ENCODE measurements at regions not wholly inside any gene's neighbourhood (a gene's known extent, or its start where the extent isn't known, plus 50 kb on each side); places are given as distances from the start of the nearest gene placed in this dataset.

GRCh38 chr18:41146301-41146700, 808.7 kb upstream of the PIK3C3 start:
- Histone ChIP-seq H4K91ac (ENCODE audit: low read length) (no peak overlapping the region), H3K4me3 (ENCODE audit: insufficient read depth in 1 of 2, low read depth in 1 of 2, low read length in 2 of 2) (no peak overlapping the region), H2BK5ac (ENCODE audit: low read depth, low read length, poor library complexity, severe bottlenecking) (no peak overlapping the region), H2BK15ac (ENCODE audit: low read depth, poor library complexity, severe bottlenecking) (no peak overlapping the region), H3K27ac (ENCODE audit: low read length, poor library complexity, severe bottlenecking) (no peak overlapping the region), H3K4me1 (ENCODE audit: control insufficient read depth, insufficient read depth, low read depth, low read length) (no peaks in the 10 kb centered on the region), H3K79me1 (replicated peaks; ENCODE audit: low read length, poor library complexity, severe bottlenecking) (no peaks in the 10 kb centered on the region), H2AFZ (ENCODE audit: low read depth, low read length) (no peak overlapping the region), H2BK120ac (ENCODE audit: low read depth, low read length) (no peak overlapping the region), H3K4me2 (ENCODE audit: low read length, poor library complexity, severe bottlenecking) (no peak overlapping the region), H3K9me3 (ENCODE audit: control insufficient read depth, low read length) (no peaks in the 10 kb centered on the region), H3K9ac (ENCODE audit: low read length) (no peak overlapping the region), H3K4ac (ENCODE audit: low read depth in 1 of 2, low read length in 2 of 2) (no peak overlapping the region), H3K23ac (ENCODE audit: low read length in 2 of 2) (no peak overlapping the region), H3K27me3 (ENCODE audit: control insufficient read depth in 1 of 2, insufficient read depth in 1 of 2, low read length in 2 of 2) (no peaks in the 10 kb centered on the region), H4K8ac (ENCODE audit: low read length) (no peak overlapping the region), H3K14ac (ENCODE audit: low read length in 2 of 2) (no peak overlapping the region), H2BK12ac (ENCODE audit: low read length in 2 of 2) (no peak overlapping the region), H3K36me3 (ENCODE audit: control insufficient read depth in 1 of 2, insufficient read depth in 2 of 2, low read depth in 1 of 2, low read length in 2 of 2) (no peaks in the 10 kb centered on the region), H2AK5ac (ENCODE audit: low read length, severe bottlenecking) (no peak overlapping the region), H3K18ac (ENCODE audit: low read depth in 1 of 2, low read length in 2 of 2) (no peak overlapping the region)
- DNase-seq: no peak
- 97% methylated on average over 1 of the region's 1 CpG for WGBS

DNA sequence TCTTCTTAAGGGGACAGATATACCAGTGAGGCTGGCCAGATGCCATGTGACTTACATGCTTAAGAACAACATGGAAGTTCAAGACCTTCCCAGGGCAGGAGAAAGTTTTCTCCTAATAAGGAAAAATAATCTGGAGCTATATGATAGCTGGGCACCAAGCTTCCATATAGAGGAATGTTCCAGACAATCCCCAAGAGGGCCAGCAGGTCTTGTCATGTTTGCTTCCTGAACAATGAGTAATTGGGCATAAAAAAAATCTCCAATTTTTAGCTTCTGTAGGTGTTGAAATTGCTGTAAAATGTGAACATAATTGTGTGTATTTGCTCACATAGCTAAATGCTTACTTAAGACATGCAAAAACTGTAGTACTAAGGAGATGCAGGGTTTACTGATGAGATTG, 809.5 kb upstream of the PIK3C3 start:
- no peak overlapping the region for H3K9ac ChIP-seq (ENCODE audit: low read length)
- H2AK5ac ChIP-seq (ENCODE audit: low read length, severe bottlenecking): no peak overlapping the region
- H3K18ac ChIP-seq (ENCODE audit: low read depth in 1 of 2, low read length in 2 of 2): no peak overlapping the region
- H2BK5ac ChIP-seq (ENCODE audit: low read depth, low read length, poor library complexity, severe bottlenecking): no peak overlapping the region
- no peak overlapping the region for H3K4me3 ChIP-seq (ENCODE audit: insufficient read depth in 1 of 2, low read depth in 1 of 2, low read length in 2 of 2)
- H3K79me1 ChIP-seq (replicated peaks; ENCODE audit: low read length, poor library complexity, severe bottlenecking): no peaks in the 10 kb centered on the region
- H3K4ac ChIP-seq (ENCODE audit: low read depth in 1 of 2, low read length in 2 of 2): peak overlapping the region in 1 of 2 experiments; percentile 13
- H3K4me2 ChIP-seq (ENCODE audit: low read length, poor library complexity, severe bottlenecking): no peak overlapping the region
- no peaks in the 10 kb centered on the region for H3K27me3 ChIP-seq (ENCODE audit: control insufficient read depth in 1 of 2, insufficient read depth in 1 of 2, low read length in 2 of 2)
- H3K27ac ChIP-seq (ENCODE audit: low read length, poor library complexity, severe bottlenecking): no peak overlapping the region
- H2BK120ac ChIP-seq (ENCODE audit: low read depth, low read length): no peak overlapping the region
- H2AFZ ChIP-seq (ENCODE audit: low read depth, low read length): no peak overlapping the region
- peak overlapping the region in 1 of 2 experiments; percentile 88 for H2BK12ac ChIP-seq (ENCODE audit: low read length in 2 of 2)
- no peak overlapping the region for H4K8ac ChIP-seq (ENCODE audit: low read length)
- no peak overlapping the region for H3K23ac ChIP-seq (ENCODE audit: low read length in 2 of 2)
- no peaks in the 10 kb centered on the region for H3K4me1 ChIP-seq (ENCODE audit: control insufficient read depth, insufficient read depth, low read depth, low read length)
- H3K36me3 ChIP-seq (ENCODE audit: control insufficient read depth in 1 of 2, insufficient read depth in 2 of 2, low read depth in 1 of 2, low read length in 2 of 2): no peaks in the 10 kb centered on the region
- no peak overlapping the region for H3K14ac ChIP-seq (ENCODE audit: low read length in 2 of 2)
- H4K91ac ChIP-seq (ENCODE audit: low read length): no peak overlapping the region
- DNase-seq: no peak
- no peaks in the 10 kb centered on the region for H3K9me3 ChIP-seq (ENCODE audit: control insufficient read depth, low read length)
- H2BK15ac ChIP-seq (ENCODE audit: low read depth, poor library complexity, severe bottlenecking): no peak overlapping the region

DNA sequence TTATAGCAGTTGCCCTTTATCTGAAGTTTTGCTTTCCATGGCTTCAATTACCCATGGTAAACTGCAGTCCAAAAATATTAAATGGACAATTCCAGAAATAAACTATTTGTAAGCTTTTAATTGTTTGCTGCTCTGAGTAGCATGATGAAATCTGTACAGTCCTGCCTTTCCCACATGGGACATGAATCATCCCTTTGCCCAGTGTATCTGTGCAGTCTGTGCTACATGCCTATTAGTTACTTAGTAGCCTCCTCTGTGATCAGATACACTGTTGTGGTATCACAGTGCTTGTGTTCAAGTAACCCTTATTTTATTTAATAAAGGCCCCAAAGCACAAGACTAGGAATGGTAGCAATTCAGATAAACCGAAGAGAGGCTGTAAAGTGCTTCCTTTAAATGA, 810.6 kb upstream of the PIK3C3 start:
- Histone ChIP-seq H3K79me1 (replicated peaks; ENCODE audit: low read length, poor library complexity, severe bottlenecking) (no peaks in the 10 kb centered on the region), H3K9ac (ENCODE audit: low read length) (no peak overlapping the region), H3K4me1 (ENCODE audit: control insufficient read depth, insufficient read depth, low read depth, low read length) (no peaks in the 10 kb centered on the region), H3K27ac (ENCODE audit: low read length, poor library complexity, severe bottlenecking) (no peak overlapping the region), H4K91ac (ENCODE audit: low read length) (no peak overlapping the region), H2BK12ac (ENCODE audit: low read length in 2 of 2) (no peak overlapping the region), H2BK15ac (ENCODE audit: low read depth, poor library complexity, severe bottlenecking) (no peak overlapping the region), H3K14ac (ENCODE audit: low read length in 2 of 2) (no peak overlapping the region), H3K27me3 (ENCODE audit: control insufficient read depth in 1 of 2, insufficient read depth in 1 of 2, low read length in 2 of 2) (no peaks in the 10 kb centered on the region), H2AK5ac (ENCODE audit: low read length, severe bottlenecking) (no peak overlapping the region), H3K4me2 (ENCODE audit: low read length, poor library complexity, severe bottlenecking) (no peak overlapping the region), H3K18ac (ENCODE audit: low read depth in 1 of 2, low read length in 2 of 2) (no peak overlapping the region), H3K23ac (ENCODE audit: low read length in 2 of 2) (no peak overlapping the region), H2AFZ (ENCODE audit: low read depth, low read length) (no peak overlapping the region), H3K9me3 (ENCODE audit: control insufficient read depth, low read length) (no peaks in the 10 kb centered on the region), H3K4ac (ENCODE audit: low read depth in 1 of 2, low read length in 2 of 2) (no peak overlapping the region), H4K8ac (ENCODE audit: low read length) (no peak overlapping the region), H3K36me3 (ENCODE audit: control insufficient read depth in 1 of 2, insufficient read depth in 2 of 2, low read depth in 1 of 2, low read length in 2 of 2) (no peaks in the 10 kb centered on the region), H2BK5ac (ENCODE audit: low read depth, low read length, poor library complexity, severe bottlenecking) (no peak overlapping the region), H3K4me3 (ENCODE audit: insufficient read depth in 1 of 2, low read depth in 1 of 2, low read length in 2 of 2) (no peak overlapping the region), H2BK120ac (ENCODE audit: low read depth, low read length) (no peak overlapping the region)
- WGBS: no CpG with 5 or more reads among the region's 1 CpG
- DNase-seq: peak; percentile 80

DNA sequence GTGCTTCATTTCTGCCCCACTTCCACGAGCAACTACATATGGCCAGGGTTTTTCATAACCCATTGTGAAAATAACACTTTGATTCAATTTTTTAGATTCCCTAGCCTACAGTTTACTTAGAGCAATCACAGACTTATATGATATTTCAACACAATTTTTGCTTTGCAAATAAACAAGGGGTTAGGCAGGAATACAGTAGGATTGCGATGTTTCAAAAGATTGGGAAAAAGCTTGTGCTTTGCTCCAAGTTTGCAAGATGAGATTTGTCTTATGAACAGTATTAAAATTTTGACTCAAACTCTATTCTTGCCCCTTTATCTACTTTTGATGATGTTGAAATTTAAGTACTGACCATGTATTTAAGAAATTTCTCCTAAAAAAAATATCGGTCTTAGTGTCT, 814.5 kb upstream of the PIK3C3 start:
- H2BK120ac ChIP-seq (ENCODE audit: low read depth, low read length): no peak overlapping the region
- no peak overlapping the region for H3K23ac ChIP-seq (ENCODE audit: low read length in 2 of 2)
- no peak overlapping the region for H3K9ac ChIP-seq (ENCODE audit: low read length)
- no peak overlapping the region for H3K4ac ChIP-seq (ENCODE audit: low read depth in 1 of 2, low read length in 2 of 2)
- H2BK15ac ChIP-seq (ENCODE audit: low read depth, poor library complexity, severe bottlenecking): no peak overlapping the region
- H3K27me3 ChIP-seq (ENCODE audit: control insufficient read depth in 1 of 2, insufficient read depth in 1 of 2, low read length in 2 of 2): no peaks in the 10 kb centered on the region
- no peak overlapping the region for H2AK5ac ChIP-seq (ENCODE audit: low read length, severe bottlenecking)
- H3K36me3 ChIP-seq (ENCODE audit: control insufficient read depth in 1 of 2, insufficient read depth in 2 of 2, low read depth in 1 of 2, low read length in 2 of 2): no peaks in the 10 kb centered on the region
- DNase-seq: no peak
- H3K27ac ChIP-seq (ENCODE audit: low read length, poor library complexity, severe bottlenecking): no peak overlapping the region
- WGBS: 100% methylated on average over 2 of the region's 3 CpGs
- no peak overlapping the region for H4K8ac ChIP-seq (ENCODE audit: low read length)
- no peak overlapping the region for H2BK12ac ChIP-seq (ENCODE audit: low read length in 2 of 2)
- no peak overlapping the region for H4K91ac ChIP-seq (ENCODE audit: low read length)
- H3K4me2 ChIP-seq (ENCODE audit: low read length, poor library complexity, severe bottlenecking): no peak overlapping the region
- no peak overlapping the region for H3K4me3 ChIP-seq (ENCODE audit: insufficient read depth in 1 of 2, low read depth in 1 of 2, low read length in 2 of 2)
- H3K4me1 ChIP-seq (ENCODE audit: control insufficient read depth, insufficient read depth, low read depth, low read length): no peaks in the 10 kb centered on the region
- H2BK5ac ChIP-seq (ENCODE audit: low read depth, low read length, poor library complexity, severe bottlenecking): no peak overlapping the region
- no peak overlapping the region for H3K14ac ChIP-seq (ENCODE audit: low read length in 2 of 2)
- no peak overlapping the region for H3K18ac ChIP-seq (ENCODE audit: low read depth in 1 of 2, low read length in 2 of 2)
- H2AFZ ChIP-seq (ENCODE audit: low read depth, low read length): no peak overlapping the region
- H3K9me3 ChIP-seq (ENCODE audit: control insufficient read depth, low read length): no peaks in the 10 kb centered on the region
- H3K79me1 ChIP-seq (replicated peaks; ENCODE audit: low read length, poor library complexity, severe bottlenecking): no peaks in the 10 kb centered on the region
